Mucosa of rectum (tissue), 2 donors: ENCODE measurements at regions not wholly inside any gene's neighbourhood (a gene's known extent, or its start where the extent isn't known, plus 50 kb on each side); places are given as distances from the start of the nearest gene placed in this dataset.
"Not testable (repeated sequence)": the region's sequence is repeated elsewhere in the genome, so short reads cannot be mapped to it uniquely, and the experiment has no call there.

Experiments
- H3K27ac ChIP-seq, 2 donors: one replicate each; pipeline ENCODE4 v1.7.0; 2013; ENCODE audit warnings: inconsistent platforms in 2 of 2, low read depth in 2 of 2, low read length in 2 of 2
- H3K27me3 ChIP-seq, 2 donors: one replicate each; pipeline ENCODE4 v1.7.0; 2013; ENCODE audit warnings: low read length in 2 of 2; ENCODE audit not compliant: control insufficient read depth in 2 of 2, insufficient read depth in 2 of 2
- H3K36me3 ChIP-seq, 2 donors: one replicate each; pipeline ENCODE4 v1.7.0; 2013; ENCODE audit warnings: low read length in 2 of 2; ENCODE audit not compliant: control insufficient read depth in 2 of 2, insufficient read depth in 2 of 2
- H3K4me1 ChIP-seq, 2 donors: one replicate each; pipeline ENCODE4 v1.7.0; 2013; ENCODE audit warnings: low read length in 2 of 2, mild to moderate bottlenecking in 1 of 2; ENCODE audit not compliant: control insufficient read depth in 2 of 2, insufficient read depth in 2 of 2
- H3K4me3 ChIP-seq, 2 donors: one replicate each; pipeline ENCODE4 v1.7.0; 2013; ENCODE audit warnings: low read length in 2 of 2
- H3K9ac ChIP-seq, 2 donors: one replicate each; pipeline ENCODE4 v1.7.0; 2013; ENCODE audit warnings: low read length in 2 of 2, low read depth in 1 of 2, mild to moderate bottlenecking in 1 of 2
- H3K9me3 ChIP-seq, 2 donors: one replicate each; pipeline ENCODE4 v1.7.0; 2013; ENCODE audit warnings: low read length in 2 of 2; ENCODE audit not compliant: control insufficient read depth in 2 of 2
- donor health status: healthy.
- donor health status: Normal muscosa, but diverticular disease.

GRCh38 chr2:199186301-199186751, 271.4 kb downstream of the SATB2 start:
- Histone ChIP-seq H3K9me3 (no peaks in the 10 kb centered on the region), H3K4me1 (no peaks in the 10 kb centered on the region), H3K4me3 (no peak overlapping the region), H3K36me3 (no peaks in the 10 kb centered on the region), H3K27me3 (no peaks in the 10 kb centered on the region), H3K9ac (no peak overlapping the region), H3K27ac (no peak overlapping the region)

GRCh38 chr2:199185174-199185573, 272.6 kb downstream of the SATB2 start:
- H3K9ac ChIP-seq, H3K9me3 ChIP-seq, H3K27ac ChIP-seq, H3K4me1 ChIP-seq, H3K36me3 ChIP-seq, H3K27me3 ChIP-seq, H3K4me3 ChIP-seq: not testable (repeated sequence)

- H3K4me1 ChIP-seq, result no peaks in the 10 kb centered on the region
- H3K4me3 ChIP-seq, result no peak overlapping the region
- no peaks in the 10 kb centered on the region for H3K27me3 ChIP-seq
Observed at GRCh38 chr2:199163613-199164458, 293.9 kb downstream of the SATB2 start.

GRCh38 chr2:199160677-199161465, 296.9 kb downstream of the SATB2 start:
- Histone ChIP-seq H3K4me1 (no peaks in the 10 kb centered on the region), H3K9ac (no peak overlapping the region), H3K4me3 (no peak overlapping the region), H3K9me3 (no peaks in the 10 kb centered on the region), H3K27ac (no peak overlapping the region), H3K27me3 (no peaks in the 10 kb centered on the region), H3K36me3 (no peaks in the 10 kb centered on the region)

More at GRCh38 chr2:199163613-199164458, 293.9 kb downstream of the SATB2 start:
- Histone ChIP-seq H3K9ac (no peak overlapping the region), H3K36me3 (no peaks in the 10 kb centered on the region), H3K9me3 (no peaks in the 10 kb centered on the region), H3K27ac (no peak overlapping the region)

GRCh38 chr2:199160081-199160480, 297.7 kb downstream of the SATB2 start:
- Histone ChIP-seq H3K9me3 (no peaks in the 10 kb centered on the region), H3K4me1 (no peaks in the 10 kb centered on the region), H3K27me3 (no peaks in the 10 kb centered on the region), H3K36me3 (no peaks in the 10 kb centered on the region), H3K9ac (no peak overlapping the region), H3K4me3 (no peak overlapping the region), H3K27ac (no peak overlapping the region)

GRCh38 chr2:199148076-199148845, 309.5 kb downstream of the SATB2 start:
- Histone ChIP-seq H3K27me3 (no peaks in the 10 kb centered on the region), H3K4me3 (no peak overlapping the region), H3K9ac (no peak overlapping the region), H3K9me3 (no peaks in the 10 kb centered on the region), H3K27ac (no peak overlapping the region), H3K4me1 (no peaks in the 10 kb centered on the region), H3K36me3 (no peaks in the 10 kb centered on the region)

- H3K27ac ChIP-seq, result no peak overlapping the region
- H3K9ac ChIP-seq, result no peak overlapping the region
- H3K4me1 ChIP-seq, result no peaks in the 10 kb centered on the region
- H3K27me3 ChIP-seq, result no peaks in the 10 kb centered on the region
- no peak overlapping the region for H3K4me3 ChIP-seq
- H3K9me3 ChIP-seq, result no peaks in the 10 kb centered on the region
- no peaks in the 10 kb centered on the region for H3K36me3 ChIP-seq
Observed at GRCh38 chr2:199147216-199147615, 310.5 kb downstream of the SATB2 start.

- Histone ChIP-seq H3K4me1 (no peaks in the 10 kb centered on the region), H3K27ac (no peak overlapping the region), H3K4me3 (no peak overlapping the region), H3K27me3 (no peaks in the 10 kb centered on the region), H3K9ac (no peak overlapping the region), H3K36me3 (no peaks in the 10 kb centered on the region), H3K9me3 (no peaks in the 10 kb centered on the region)
Observed at GRCh38 chr2:199144546-199144945, 313.2 kb downstream of the SATB2 start.

GRCh38 chr2:199144036-199144435, 313.7 kb downstream of the SATB2 start:
- no peak overlapping the region for H3K27ac ChIP-seq
- H3K9ac ChIP-seq, result no peak overlapping the region
- H3K36me3 ChIP-seq, result no peaks in the 10 kb centered on the region
- H3K4me1 ChIP-seq, result no peaks in the 10 kb centered on the region
- H3K4me3 ChIP-seq, result no peak overlapping the region
- H3K9me3 ChIP-seq, result no peaks in the 10 kb centered on the region
- no peaks in the 10 kb centered on the region for H3K27me3 ChIP-seq

- Histone ChIP-seq H3K4me1 (no peaks in the 10 kb centered on the region), H3K4me3 (no peak overlapping the region)
Observed at GRCh38 chr2:199136681-199137080, 321.1 kb downstream of the SATB2 start.

More at GRCh38 chr2:199136681-199137080, 321.1 kb downstream of the SATB2 start:
- Histone ChIP-seq H3K9me3 (no peaks in the 10 kb centered on the region), H3K27me3 (no peaks in the 10 kb centered on the region), H3K9ac (no peak overlapping the region), H3K27ac (no peak overlapping the region), H3K36me3 (no peaks in the 10 kb centered on the region)
